ENCODE measurements at regions not wholly inside any gene's neighbourhood (a gene's known extent, or its start where the extent isn't known, plus 50 kb on each side); places are given as distances from the start of the nearest gene placed in this dataset.

DNA sequence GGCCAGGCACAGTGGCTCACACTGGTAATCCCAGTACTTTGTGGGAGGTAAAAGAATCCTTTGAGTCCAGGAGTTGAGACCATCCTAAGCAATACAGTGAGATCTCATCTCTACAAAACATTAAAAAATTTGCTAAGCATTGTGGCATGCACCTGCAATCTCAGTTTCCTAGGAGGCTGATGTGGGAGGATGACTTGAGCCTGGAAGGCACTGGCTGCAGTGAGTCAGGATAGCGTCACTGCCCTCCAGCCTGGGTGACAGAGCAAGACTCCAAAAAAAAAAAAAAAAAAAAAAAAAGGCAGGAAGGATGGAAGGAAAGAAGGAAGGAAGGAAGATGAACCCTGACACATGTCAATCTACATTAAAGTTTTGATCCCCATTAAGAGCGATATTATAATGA, 1452.2 kb upstream of the ACO1 start:
- intact Hi-C loops (cut with micrococcal nuclease) = no loop called here
- Histone ChIP-seq H2AK9ac (replicated peaks; ENCODE audit: low read depth, low read length, poor library complexity) (no peak overlapping the region), H2AFZ (replicated peaks; ENCODE audit: low read length, poor library complexity) (no peak overlapping the region), H4K91ac (ENCODE audit: insufficient read depth, low read depth, low read length) (no peak overlapping the region), H4K20me1 (ENCODE audit: insufficient read depth, low read length) (no peaks in the 10 kb centered on the region), H2AK5ac (ENCODE audit: low read depth, low read length) (no peak overlapping the region), H3K9me3 (ENCODE audit: control insufficient read depth, insufficient read depth, low read length) (peaks cover 5% of the 10 kb centered on the region; the same call in 1 of the 2 replicates), H3K9me1 (ENCODE audit: insufficient read depth, low read length) (no peaks in the 10 kb centered on the region), H4K8ac (ENCODE audit: low read depth in 2 of 2, low read length in 2 of 2) (no peak overlapping the region), H2BK20ac (ENCODE audit: low read depth, low read length) (no peak overlapping the region), H3K27me3 (ENCODE audit: control insufficient read depth, insufficient read depth, low read length) (no peaks in the 10 kb centered on the region), H3K18ac (ENCODE audit: low read depth, low read length) (no peak overlapping the region), H3K23ac (ENCODE audit: low read depth, low read length) (no peak overlapping the region), H3K56ac (ENCODE audit: extremely low read depth, insufficient read depth, low read length) (no peak overlapping the region), H3K4me2 (ENCODE audit: low read depth, low read length) (no peak overlapping the region), H2BK120ac (ENCODE audit: low read depth, low read length) (no peak overlapping the region), H3K4me1 (ENCODE audit: control insufficient read depth, insufficient read depth, low read length) (no peaks in the 10 kb centered on the region), H4K5ac (ENCODE audit: low read depth, low read length) (no peak overlapping the region), H3K4me3 (ENCODE audit: insufficient read depth, low read depth, low read length) (no peak overlapping the region), H2BK15ac (ENCODE audit: low read depth, low read length) (no peak overlapping the region), H2BK5ac (ENCODE audit: low read depth, low read length, poor library complexity, severe bottlenecking) (no peak overlapping the region), H3K14ac (replicated peaks; ENCODE audit: low read depth, low read length) (no peak overlapping the region), H3K9ac (ENCODE audit: low read depth, low read length) (no peak overlapping the region), H3K79me1 (ENCODE audit: low read depth in 1 of 2, low read length in 2 of 2) (no peaks in the 10 kb centered on the region), H3K4ac (ENCODE audit: low read depth, low read length) (no peak overlapping the region), H3K27ac (ENCODE audit: insufficient read depth, low read length) (no peak overlapping the region), H3K36me3 (ENCODE audit: control insufficient read depth, insufficient read depth, low read length) (no peaks in the 10 kb centered on the region)
- TF ChIP-seq MXI1 (IDR thresholded peaks at IDR 0.05; ENCODE audit: borderline replicate concordance, low read depth, low read length) = no peak
- no peak for TF ChIP-seq CEBPB (IDR thresholded peaks at IDR 0.05; ENCODE audit: low read depth, low read length)
- no peak for TF ChIP-seq MAZ (IDR thresholded peaks at IDR 0.05; ENCODE audit: borderline replicate concordance, low read depth, low read length)
- TF ChIP-seq NFE2L2 (IDR thresholded peaks at IDR 0.05; ENCODE audit: low read depth, low read length) = no peak
- no peak for TF ChIP-seq FOS (IDR thresholded peaks at IDR 0.05; ENCODE audit: low read depth, low read length)
- no peak for TF ChIP-seq CHD1 (IDR thresholded peaks at IDR 0.05; ENCODE audit: low read depth, low read length)
- no peak for TF ChIP-seq MAFK (IDR thresholded peaks at IDR 0.05; ENCODE audit: low read depth, low read length)
- TF ChIP-seq RAD21 (IDR thresholded peaks at IDR 0.05; ENCODE audit: low read length) = no peak
- ChIA-PET CTCF (no interaction called here), POLR2A (ENCODE audit: unreplicated experiment) (no interaction called here)
- in situ Hi-C loops (cut with MboI; ENCODE audit: low sequenced_read_pairs) = no loop called here
- dilution Hi-C loops (cut with HindIII; ENCODE audit: low sequenced_read_pairs, unreplicated experiment) = no loop called here
- BruUV-seq (replicated peaks) = no TSS peak
- DNase-seq = no peak
- ATAC-seq (ENCODE audit: low read depth) = no peak
- WGBS, 2 experiments (ENCODE audit: extremely low coverage in 2 of 2, insufficient read length in 1 of 2) = no CpG with 5 or more reads among the region's 2 CpGs
